Astrocyte (in vitro differentiated cells and primary cell): ENCODE measurements at regions not wholly inside any gene's neighbourhood (a gene's known extent, or its start where the extent isn't known, plus 50 kb on each side); places are given as distances from the start of the nearest gene placed in this dataset.

Source experiments
- DNase-seq: peaks from one replicate; pipeline ENCODE4 v3.0.0-alpha.2; 2010; ENCODE audit warnings: low read depth
- FAIRE-seq: peaks from 2 replicates; lab custom pipeline; 2011; peaks lifted over from hg19 to GRCh38; lab: Jason Lieb, UNC
- H2AFZ ChIP-seq: 2 replicates; pipeline ENCODE4 v1.6.0; 2012; ENCODE audit warnings: low read depth, low read length, inconsistent platforms
- H3K27ac ChIP-seq: 2 replicates; pipeline ENCODE4 v1.5.1; 2011; ENCODE audit warnings: low read depth, low read length, inconsistent platforms
- H3K27me3 ChIP-seq: 2 replicates; pipeline ENCODE4 v1.6.0; 2011; ENCODE audit warnings: low read length, inconsistent platforms; ENCODE audit not compliant: insufficient read depth
- H3K36me3 ChIP-seq: 2 replicates; pipeline ENCODE4 v1.5.1; 2011; ENCODE audit warnings: low read length, inconsistent platforms; ENCODE audit not compliant: insufficient read depth
- H3K4me1 ChIP-seq: 2 replicates; pipeline ENCODE4 v1.5.1; 2011; ENCODE audit warnings: low read length, inconsistent platforms; ENCODE audit not compliant: insufficient read depth
- H3K4me2 ChIP-seq: 2 replicates; pipeline ENCODE4 v1.6.0; 2012; ENCODE audit warnings: low read length, inconsistent platforms
- H3K4me3 ChIP-seq: 2 replicates; pipeline ENCODE4 v1.5.1; 2011; ENCODE audit warnings: low read depth, mild to moderate bottlenecking, low read length, inconsistent platforms; ENCODE audit not compliant: insufficient read depth
- H3K79me2 ChIP-seq: 2 replicates; pipeline ENCODE4 v1.6.0; 2012; ENCODE audit warnings: mild to moderate bottlenecking, low read length, inconsistent platforms; ENCODE audit not compliant: insufficient read depth
- H3K9ac ChIP-seq: 2 replicates; pipeline ENCODE4 v1.6.0; 2012; ENCODE audit warnings: mild to moderate bottlenecking, low read length, inconsistent platforms
- H3K9me3 ChIP-seq: 2 replicates; pipeline ENCODE4 v1.5.1; 2012; ENCODE audit warnings: low read depth, mild to moderate bottlenecking, low read length, inconsistent platforms; ENCODE audit not compliant: insufficient read depth
- H4K20me1 ChIP-seq: 2 replicates; pipeline ENCODE4 v1.6.0; 2012; ENCODE audit warnings: low read length, inconsistent platforms; ENCODE audit not compliant: insufficient read depth
- H3K27ac Mint-ChIP-seq: one replicate; pipeline ENCODE4 v1.8.0; 2021; ENCODE audit warnings: mild to moderate bottlenecking, mixed read lengths; ENCODE audit not compliant: unreplicated experiment
- H3K27me3 Mint-ChIP-seq: one replicate; pipeline ENCODE4 v1.8.0; 2021; ENCODE audit warnings: low read depth, mixed read lengths; ENCODE audit not compliant: unreplicated experiment
- H3K36me3 Mint-ChIP-seq: one replicate; pipeline ENCODE4 v1.8.0; 2021; ENCODE audit warnings: low read depth, mixed read lengths; ENCODE audit not compliant: unreplicated experiment
- H3K4me1 Mint-ChIP-seq: one replicate; pipeline ENCODE4 v1.8.0; 2021; ENCODE audit warnings: low read depth, mixed read lengths; ENCODE audit not compliant: unreplicated experiment
- H3K4me3 Mint-ChIP-seq: one replicate; pipeline ENCODE4 v1.8.0; 2021; ENCODE audit warnings: mild to moderate bottlenecking, moderate library complexity, mixed read lengths; ENCODE audit not compliant: unreplicated experiment
- H3K9me3 Mint-ChIP-seq: one replicate; pipeline ENCODE4 v1.8.0; 2021; ENCODE audit warnings: mild to moderate bottlenecking, mixed read lengths; ENCODE audit not compliant: unreplicated experiment
- CTCF ChIP-seq: IDR thresholded peaks from 2 replicates; pipeline ENCODE4 v1.5.1; 2011; ENCODE audit warnings: low read depth, mild to moderate bottlenecking, inconsistent platforms, low read length, moderate library complexity; ENCODE audit not compliant: insufficient read depth
- EZH2 ChIP-seq: IDR thresholded peaks from 2 replicates; pipeline ENCODE4 v1.6.1; 2012; ENCODE audit warnings: mild to moderate bottlenecking, low read length, inconsistent platforms; ENCODE audit not compliant: insufficient read depth

DNA sequence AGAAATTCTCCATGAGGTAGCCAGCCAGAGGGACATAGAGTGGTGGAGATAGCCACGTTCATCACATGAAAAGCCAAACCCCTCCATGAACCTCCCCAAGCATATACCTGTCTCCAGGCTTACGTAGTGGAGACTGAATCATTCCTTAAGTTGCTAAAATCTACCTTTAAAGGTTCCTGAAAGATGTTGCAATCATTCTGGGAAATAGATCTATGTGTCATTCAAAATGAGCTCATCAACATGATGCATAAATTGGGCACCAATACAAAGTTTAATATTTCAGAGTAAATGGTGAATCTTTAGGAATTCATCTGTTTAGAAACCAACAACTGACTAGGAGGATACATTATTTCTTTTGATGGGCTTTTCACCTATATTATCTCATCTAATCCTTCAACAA lies 362.6 kb upstream of the ID2 start:
- TF ChIP-seq EZH2 (no peak), CTCF (no peak)
- Histone ChIP-seq H3K4me3 (no peak overlapping the region), H3K79me2 (no peaks in the 10 kb centered on the region), H3K36me3 (no peaks in the 10 kb centered on the region), H3K27me3 (peaks cover 6% of the 10 kb centered on the region), H4K20me1 (no peaks in the 10 kb centered on the region), H3K9me3 (no peaks in the 10 kb centered on the region), H2AFZ (no peak overlapping the region), H3K4me1 (no peaks in the 10 kb centered on the region), H3K4me2 (no peak overlapping the region), H3K27ac (no peak overlapping the region), H3K9ac (no peak overlapping the region)
- DNase-seq, result no peak
- H3K4me3 Mint-ChIP-seq, result no peak overlapping the region
- H3K4me1 Mint-ChIP-seq, result no peaks in the 10 kb centered on the region
- H3K9me3 Mint-ChIP-seq, result no peaks in the 10 kb centered on the region
- peaks cover 13% of the 10 kb centered on the region for H3K27me3 Mint-ChIP-seq
- no peak for FAIRE-seq
- no peaks in the 10 kb centered on the region for H3K36me3 Mint-ChIP-seq
- H3K27ac Mint-ChIP-seq, result no peak overlapping the region

DNA sequence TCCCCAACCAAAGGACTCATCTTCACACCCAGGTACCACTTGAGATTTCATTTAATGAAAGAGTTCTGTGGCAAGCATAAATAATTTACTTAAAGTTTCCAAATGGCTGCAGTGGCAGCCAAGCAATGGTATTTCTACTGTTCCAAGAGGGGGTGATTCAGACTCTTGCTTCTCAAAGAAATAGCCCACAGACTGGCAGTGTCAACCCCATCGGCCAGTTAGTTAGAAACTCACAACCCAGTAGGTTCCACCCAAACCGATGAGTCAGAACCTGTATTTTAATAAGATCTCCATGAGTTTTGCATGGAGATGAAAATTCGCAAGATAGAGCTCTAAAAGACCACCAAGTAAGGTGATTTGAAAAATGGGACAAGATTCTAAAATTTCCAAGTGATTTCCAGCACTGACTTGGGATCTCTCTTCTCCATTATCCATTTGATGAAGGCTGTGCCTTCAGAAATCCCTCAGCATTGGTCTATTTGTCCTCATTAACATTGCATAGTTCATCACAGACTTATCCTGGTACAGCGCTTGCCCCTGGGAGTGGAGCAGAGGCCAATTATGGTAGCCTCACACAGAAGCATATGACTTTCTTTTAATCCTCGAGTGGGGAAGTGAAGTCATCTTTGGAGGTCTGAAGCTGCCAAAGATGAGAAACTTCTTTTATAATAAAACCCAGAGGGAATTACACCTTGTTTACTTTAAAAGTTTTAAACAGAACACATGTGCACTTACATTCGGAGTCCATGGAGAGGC lies 361.4 kb upstream of the ID2 start:
- Mint-ChIP-seq H3K4me3 (no peak overlapping the region), H3K4me1 (no peaks in the 10 kb centered on the region), H3K27ac (no peak overlapping the region), H3K36me3 (no peaks in the 10 kb centered on the region), H3K9me3 (no peaks in the 10 kb centered on the region), H3K27me3 (peaks cover 23% of the 10 kb centered on the region)
- H3K4me2 ChIP-seq, result no peak overlapping the region
- H3K36me3 ChIP-seq, result no peaks in the 10 kb centered on the region
- no peak overlapping the region for H3K9ac ChIP-seq
- TF ChIP-seq EZH2 (no peak), CTCF (no peak)
- no peaks in the 10 kb centered on the region for H3K79me2 ChIP-seq
- H3K4me1 ChIP-seq, result no peaks in the 10 kb centered on the region
- FAIRE-seq, result no peak
- H2AFZ ChIP-seq, result no peak overlapping the region
- no peaks in the 10 kb centered on the region for H4K20me1 ChIP-seq
- no peaks in the 10 kb centered on the region for H3K9me3 ChIP-seq
- peaks cover 12% of the 10 kb centered on the region for H3K27me3 ChIP-seq
- DNase-seq, result no peak
- no peak overlapping the region for H3K4me3 ChIP-seq
- no peak overlapping the region for H3K27ac ChIP-seq

DNA sequence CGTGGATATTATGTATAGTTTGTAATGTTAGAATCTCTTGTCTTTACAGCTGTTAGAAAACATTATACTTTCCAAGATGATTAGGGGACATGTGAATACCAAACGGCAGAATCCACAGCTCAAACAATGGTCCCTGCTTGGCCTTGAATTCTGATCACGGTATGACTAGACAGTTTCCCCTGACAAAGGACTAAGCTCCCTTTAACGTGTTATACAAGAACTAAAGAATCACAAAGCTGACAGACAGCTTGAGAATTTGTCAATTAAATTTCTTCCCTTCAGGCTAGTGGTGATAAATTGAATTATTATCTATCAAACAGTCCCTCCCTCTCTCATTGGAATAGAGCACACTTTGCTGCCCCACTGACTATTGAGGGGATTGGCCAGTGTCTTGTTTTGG lies 359.2 kb upstream of the ID2 start:
- TF ChIP-seq CTCF (no peak), EZH2 (no peak)
- Mint-ChIP-seq H3K27me3 (peaks cover 33% of the 10 kb centered on the region), H3K4me3 (no peak overlapping the region), H3K36me3 (no peaks in the 10 kb centered on the region), H3K9me3 (no peaks in the 10 kb centered on the region), H3K4me1 (no peaks in the 10 kb centered on the region), H3K27ac (no peak overlapping the region)
- no peak overlapping the region for H2AFZ ChIP-seq
- H3K27ac ChIP-seq, result no peak overlapping the region
- no peaks in the 10 kb centered on the region for H4K20me1 ChIP-seq
- H3K4me1 ChIP-seq, result no peaks in the 10 kb centered on the region
- no peak overlapping the region for H3K4me2 ChIP-seq
- DNase-seq (no peak), FAIRE-seq (no peak)
- H3K36me3 ChIP-seq, result no peaks in the 10 kb centered on the region
- H3K79me2 ChIP-seq, result no peaks in the 10 kb centered on the region
- no peaks in the 10 kb centered on the region for H3K9me3 ChIP-seq
- no peak overlapping the region for H3K9ac ChIP-seq
- peaks cover 13% of the 10 kb centered on the region for H3K27me3 ChIP-seq
- no peak overlapping the region for H3K4me3 ChIP-seq
